RWPE2 (cell line): ENCODE measurements at regions not wholly inside any gene's neighbourhood (a gene's known extent, or its start where the extent isn't known, plus 50 kb on each side); places are given as distances from the start of the nearest gene placed in this dataset.

Experiments used
- ATAC-seq: fragments of 200-7000 bp; cut with Tn5 transposase; 3 replicates; pipeline ENCODE4 v1.9.1; 2021; ENCODE audit warnings: low read depth
- DNase-seq: peaks from one replicate; pipeline ENCODE4 v3.0.0-alpha.2; 2020; ENCODE audit warnings: low spot score
- H3K27ac ChIP-seq: fragments of 450-650 bp; 2 replicates; pipeline ENCODE4 v1.5.1; 2017; ENCODE audit warnings: mild to moderate bottlenecking; ENCODE audit not compliant: poor library complexity, severe bottlenecking
- H3K27me3 ChIP-seq: fragments of 250-450 bp; sonication (Bioruptor Pico); 2 replicates; pipeline ENCODE4 v1.5.1; 2021; ENCODE audit warnings: mild to moderate bottlenecking, moderate library complexity; ENCODE audit not compliant: insufficient read depth, poor library complexity, severe bottlenecking
- H3K36me3 ChIP-seq: fragments of 250-450 bp; sonication (Bioruptor Pico); 2 replicates; pipeline ENCODE4 v1.5.1; 2020; ENCODE audit warnings: low read depth, mild to moderate bottlenecking, moderate library complexity
- H3K4me1 ChIP-seq: fragments of 250-450 bp; sonication (Bioruptor Pico); 2 replicates; pipeline ENCODE4 v1.5.1; 2021; ENCODE audit warnings: mild to moderate bottlenecking, moderate library complexity; ENCODE audit not compliant: insufficient read depth, poor library complexity, severe bottlenecking
- H3K4me3 ChIP-seq: fragments of 250-450 bp; sonication (Bioruptor Pico); 2 replicates; pipeline ENCODE4 v1.5.1; 2021; ENCODE audit warnings: mild to moderate bottlenecking, moderate library complexity; ENCODE audit not compliant: severe bottlenecking
- H3K9me3 ChIP-seq: fragments of 250-450 bp; sonication (Bioruptor Pico); 2 replicates; pipeline ENCODE4 v1.5.1; 2021; ENCODE audit warnings: mild to moderate bottlenecking, moderate library complexity; ENCODE audit not compliant: severe bottlenecking
- TF ChIP-seq, protein P1 (sequence below): fragments of 450-650 bp; IDR thresholded peaks from one replicate; pipeline ENCODE4 v1.5.1; 2017; ENCODE audit warnings: mild to moderate bottlenecking, moderate library complexity; ENCODE audit not compliant: poor library complexity, severe bottlenecking

DNA sequence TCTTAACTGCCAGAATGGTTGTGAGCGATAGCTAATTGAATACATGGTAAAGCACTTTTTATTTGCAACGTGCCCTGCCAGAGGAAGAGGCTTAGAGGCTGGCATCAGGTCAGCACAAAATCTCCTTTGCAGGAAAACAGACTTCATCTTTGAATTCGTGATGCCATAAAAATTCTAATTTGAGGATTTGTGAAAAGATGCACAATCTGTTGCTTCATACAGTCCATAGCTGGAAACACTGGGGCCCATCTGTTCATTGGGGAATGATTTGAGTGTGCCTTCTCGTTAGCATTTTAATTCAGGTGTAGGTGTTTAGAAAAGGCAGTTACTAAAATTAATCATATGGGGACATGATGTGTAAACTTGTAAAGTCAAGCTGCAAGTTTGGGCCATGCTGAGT, 876.0 kb downstream of the SLC4A3 start:
- ATAC-seq, result no peak
- TF ChIP-seq, protein P1, sequence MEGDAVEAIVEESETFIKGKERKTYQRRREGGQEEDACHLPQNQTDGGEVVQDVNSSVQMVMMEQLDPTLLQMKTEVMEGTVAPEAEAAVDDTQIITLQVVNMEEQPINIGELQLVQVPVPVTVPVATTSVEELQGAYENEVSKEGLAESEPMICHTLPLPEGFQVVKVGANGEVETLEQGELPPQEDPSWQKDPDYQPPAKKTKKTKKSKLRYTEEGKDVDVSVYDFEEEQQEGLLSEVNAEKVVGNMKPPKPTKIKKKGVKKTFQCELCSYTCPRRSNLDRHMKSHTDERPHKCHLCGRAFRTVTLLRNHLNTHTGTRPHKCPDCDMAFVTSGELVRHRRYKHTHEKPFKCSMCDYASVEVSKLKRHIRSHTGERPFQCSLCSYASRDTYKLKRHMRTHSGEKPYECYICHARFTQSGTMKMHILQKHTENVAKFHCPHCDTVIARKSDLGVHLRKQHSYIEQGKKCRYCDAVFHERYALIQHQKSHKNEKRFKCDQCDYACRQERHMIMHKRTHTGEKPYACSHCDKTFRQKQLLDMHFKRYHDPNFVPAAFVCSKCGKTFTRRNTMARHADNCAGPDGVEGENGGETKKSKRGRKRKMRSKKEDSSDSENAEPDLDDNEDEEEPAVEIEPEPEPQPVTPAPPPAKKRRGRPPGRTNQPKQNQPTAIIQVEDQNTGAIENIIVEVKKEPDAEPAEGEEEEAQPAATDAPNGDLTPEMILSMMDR, result no peak
- H3K27ac ChIP-seq, result no peak overlapping the region

DNA sequence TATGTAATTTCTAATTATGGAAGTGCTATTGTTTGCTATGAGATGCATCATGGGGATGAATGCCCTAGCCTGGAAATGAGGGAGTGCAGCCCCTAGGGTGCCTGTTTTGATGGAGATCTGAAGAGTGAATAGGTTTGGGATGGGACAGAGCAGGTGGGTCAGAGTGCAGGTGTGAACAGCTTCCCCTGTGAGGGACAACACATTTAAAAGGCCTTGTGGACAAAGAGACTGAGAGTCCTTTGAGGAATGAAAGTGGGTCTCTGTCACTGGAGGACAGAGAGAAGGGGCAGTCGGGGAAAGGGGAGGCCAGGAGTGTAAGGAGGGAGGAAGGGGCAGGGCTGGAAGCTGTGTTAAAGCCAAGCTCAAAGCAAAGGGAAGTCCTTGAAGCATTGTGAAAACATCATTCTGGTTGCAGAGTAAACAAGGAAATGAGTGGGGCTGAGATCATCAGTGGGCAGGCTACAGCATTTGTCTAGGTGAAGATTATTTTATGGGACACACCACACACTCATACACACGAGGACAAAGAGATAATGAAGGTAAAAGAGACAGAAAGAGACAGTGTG, 877.6 kb downstream of the SLC4A3 start:
- Histone ChIP-seq H3K36me3 (no peaks in the 10 kb centered on the region), H3K27ac (peak overlapping the region; percentile 54), H3K4me1 (peaks cover 23% of the 10 kb centered on the region), H3K27me3 (no peaks in the 10 kb centered on the region), H3K9me3 (peaks cover 2% of the 10 kb centered on the region), H3K4me3 (no peak overlapping the region)
- ATAC-seq, result peak; percentile 91
- TF ChIP-seq, protein P1, result no peak
- no peak for DNase-seq

More for the DNA sequence above, 876.0 kb downstream of the SLC4A3 start:
- DNase-seq, result no peak
- Histone ChIP-seq H3K36me3 (no peaks in the 10 kb centered on the region), H3K4me3 (no peak overlapping the region), H3K4me1 (peaks cover 31% of the 10 kb centered on the region), H3K27me3 (no peaks in the 10 kb centered on the region), H3K9me3 (peaks cover 2% of the 10 kb centered on the region)

DNA sequence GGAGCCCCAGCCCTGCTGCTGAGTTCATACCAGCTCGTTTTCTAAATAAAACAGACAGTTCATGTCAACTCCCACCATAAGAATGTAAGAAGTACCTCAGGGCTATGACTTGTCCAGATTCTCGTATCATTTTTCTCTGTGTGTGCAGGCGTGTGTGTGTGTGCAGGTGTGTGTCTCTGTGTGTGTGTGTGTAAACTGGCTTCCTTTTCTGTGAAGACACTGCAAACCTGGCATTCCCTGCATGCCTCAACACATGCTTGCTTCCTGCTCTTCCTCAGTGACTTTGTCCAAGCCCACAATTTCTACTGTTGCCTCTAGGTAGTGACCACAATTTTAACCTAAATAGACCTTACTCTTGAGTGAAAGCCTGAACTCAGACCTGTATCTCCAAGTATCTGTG, 879.0 kb downstream of the SLC4A3 start:
- TF ChIP-seq, protein P1, result no peak
- ATAC-seq, result peak; percentile 45
- H3K4me1 ChIP-seq, result peaks cover 36% of the 10 kb centered on the region
- H3K9me3 ChIP-seq, result peaks cover 2% of the 10 kb centered on the region
- H3K4me3 ChIP-seq, result no peak overlapping the region
- H3K36me3 ChIP-seq, result no peaks in the 10 kb centered on the region
- peak overlapping the region; percentile 54 for H3K27ac ChIP-seq
- DNase-seq, result no peak
- H3K27me3 ChIP-seq, result no peaks in the 10 kb centered on the region

DNA sequence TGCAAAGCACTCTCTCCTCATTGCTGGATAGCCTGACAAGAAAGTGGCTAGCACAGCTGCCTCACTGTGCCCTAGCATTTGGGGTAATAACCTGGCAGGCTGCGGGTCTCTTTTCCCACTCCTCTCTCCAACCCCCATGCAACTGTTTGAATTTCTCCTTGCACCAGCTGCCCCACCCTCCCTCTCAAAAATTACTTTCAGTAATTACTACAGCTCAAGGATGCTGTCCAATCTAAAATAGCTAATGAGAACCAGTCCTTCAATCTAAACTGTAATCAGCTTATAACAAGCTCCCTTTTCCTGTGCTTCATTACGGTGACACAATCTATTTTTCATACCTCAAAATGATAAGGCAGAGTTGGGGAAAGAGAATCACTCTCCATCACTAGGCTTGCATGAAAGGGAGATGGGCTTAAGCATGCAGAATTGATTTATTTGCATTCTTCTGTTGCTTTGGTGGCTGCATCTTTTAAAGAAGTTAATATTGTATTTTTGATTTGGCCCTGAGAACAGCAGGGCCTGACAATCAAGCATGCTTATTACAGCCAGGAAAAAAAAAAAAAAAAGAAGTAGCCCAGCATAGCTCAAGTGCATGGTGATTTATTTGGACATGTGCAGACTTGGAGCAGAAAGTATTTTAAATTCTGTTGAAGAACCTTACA, 881.8 kb downstream of the SLC4A3 start:
- H3K27ac ChIP-seq, result no peak overlapping the region
- no peaks in the 10 kb centered on the region for H3K36me3 ChIP-seq
- DNase-seq, result no peak
- TF ChIP-seq, protein P1, result no peak
- peaks cover 2% of the 10 kb centered on the region for H3K9me3 ChIP-seq
- ATAC-seq, result no peak
- H3K4me3 ChIP-seq, result no peak overlapping the region
- H3K27me3 ChIP-seq, result no peaks in the 10 kb centered on the region
- H3K4me1 ChIP-seq, result peaks cover 62% of the 10 kb centered on the region

DNA sequence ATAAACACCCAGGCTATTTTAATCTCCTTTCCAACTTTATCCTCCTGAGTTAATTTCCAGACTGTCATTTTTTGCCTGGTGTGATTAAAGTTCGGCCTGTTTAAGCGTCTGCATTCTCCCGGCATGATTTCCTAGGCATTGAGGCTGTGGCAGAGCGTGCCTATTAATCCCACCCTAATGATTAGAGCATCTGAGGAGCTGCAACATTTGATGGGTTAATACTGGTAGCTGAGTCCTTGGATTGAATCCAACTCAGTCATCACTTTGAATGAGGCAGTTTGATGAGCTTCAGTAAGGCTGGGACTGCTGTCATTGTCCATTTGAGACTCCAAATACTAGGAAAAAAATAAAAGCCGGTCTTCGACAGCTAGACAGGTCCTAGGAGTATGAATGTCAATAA, 882.5 kb downstream of the SLC4A3 start:
- no peak for DNase-seq
- Histone ChIP-seq H3K27me3 (no peaks in the 10 kb centered on the region), H3K36me3 (no peaks in the 10 kb centered on the region), H3K4me3 (no peak overlapping the region), H3K4me1 (peaks cover 61% of the 10 kb centered on the region), H3K9me3 (peaks cover 2% of the 10 kb centered on the region), H3K27ac (peak overlapping the region; percentile 71)
- ATAC-seq, result no peak
- TF ChIP-seq, protein P1, result no peak
